ENCODE measurements at regions not wholly inside any gene's neighbourhood (a gene's known extent, or its start where the extent isn't known, plus 50 kb on each side); places are given as distances from the start of the nearest gene placed in this dataset.

GRCh38 chr2:56476509-56477071 is 292.8 kb downstream of the CCDC85A start:
- Mint-ChIP-seq H3K4me3 (ENCODE audit: unreplicated experiment) (no peak overlapping the region), H3K4me1 (ENCODE audit: unreplicated experiment) (no peaks in the 10 kb centered on the region), H3K27me3 (ENCODE audit: unreplicated experiment) (no peaks in the 10 kb centered on the region), H3K27ac (ENCODE audit: unreplicated experiment) (no peak overlapping the region), H3K9me3 (ENCODE audit: unreplicated experiment) (no peaks in the 10 kb centered on the region), H3K36me3 (ENCODE audit: low read depth, unreplicated experiment) (no peaks in the 10 kb centered on the region)
- TF ChIP-seq CTCF (IDR thresholded peaks at IDR 0.05; ENCODE audit: unreplicated experiment): no peak
- no peak for DNase-seq (ENCODE audit: low spot score)

- Mint-ChIP-seq H3K27me3 (ENCODE audit: unreplicated experiment) (no peaks in the 10 kb centered on the region), H3K36me3 (ENCODE audit: low read depth, unreplicated experiment) (no peaks in the 10 kb centered on the region), H3K27ac (ENCODE audit: unreplicated experiment) (no peak overlapping the region), H3K4me1 (ENCODE audit: unreplicated experiment) (no peaks in the 10 kb centered on the region), H3K9me3 (ENCODE audit: unreplicated experiment) (no peaks in the 10 kb centered on the region), H3K4me3 (ENCODE audit: unreplicated experiment) (no peak overlapping the region)
- DNase-seq (ENCODE audit: low spot score): no peak
- no peak for TF ChIP-seq CTCF (IDR thresholded peaks at IDR 0.05; ENCODE audit: unreplicated experiment)
Measured at GRCh38 chr2:56478027-56478426, 294.2 kb downstream of the CCDC85A start.

GRCh38 chr2:56483081-56483480 is 299.3 kb downstream of the CCDC85A start:
- Mint-ChIP-seq H3K4me3 (ENCODE audit: unreplicated experiment) (no peak overlapping the region), H3K4me1 (ENCODE audit: unreplicated experiment) (no peaks in the 10 kb centered on the region), H3K36me3 (ENCODE audit: low read depth, unreplicated experiment) (no peaks in the 10 kb centered on the region), H3K27me3 (ENCODE audit: unreplicated experiment) (no peaks in the 10 kb centered on the region), H3K9me3 (ENCODE audit: unreplicated experiment) (no peaks in the 10 kb centered on the region), H3K27ac (ENCODE audit: unreplicated experiment) (no peak overlapping the region)
- no peak for DNase-seq (ENCODE audit: low spot score)
- TF ChIP-seq CTCF (IDR thresholded peaks at IDR 0.05; ENCODE audit: unreplicated experiment): no peak

GRCh38 chr2:56484906-56485305 is 301.1 kb downstream of the CCDC85A start:
- no peaks in the 10 kb centered on the region for H3K4me1 Mint-ChIP-seq (ENCODE audit: unreplicated experiment)
- no peaks in the 10 kb centered on the region for H3K36me3 Mint-ChIP-seq (ENCODE audit: low read depth, unreplicated experiment)
- no peak for DNase-seq (ENCODE audit: low spot score)
- no peak for TF ChIP-seq CTCF (IDR thresholded peaks at IDR 0.05; ENCODE audit: unreplicated experiment)
- no peaks in the 10 kb centered on the region for H3K27me3 Mint-ChIP-seq (ENCODE audit: unreplicated experiment)
- no peaks in the 10 kb centered on the region for H3K9me3 Mint-ChIP-seq (ENCODE audit: unreplicated experiment)
- H3K27ac Mint-ChIP-seq (ENCODE audit: unreplicated experiment): no peak overlapping the region
- H3K4me3 Mint-ChIP-seq (ENCODE audit: unreplicated experiment): no peak overlapping the region

GRCh38 chr2:56500317-56500716 is 316.5 kb downstream of the CCDC85A start:
- Mint-ChIP-seq H3K27ac (ENCODE audit: unreplicated experiment) (no peak overlapping the region), H3K27me3 (ENCODE audit: unreplicated experiment) (no peaks in the 10 kb centered on the region), H3K9me3 (ENCODE audit: unreplicated experiment) (no peaks in the 10 kb centered on the region), H3K36me3 (ENCODE audit: low read depth, unreplicated experiment) (no peaks in the 10 kb centered on the region), H3K4me1 (ENCODE audit: unreplicated experiment) (no peaks in the 10 kb centered on the region), H3K4me3 (ENCODE audit: unreplicated experiment) (no peak overlapping the region)
- no peak for DNase-seq (ENCODE audit: low spot score)
- TF ChIP-seq CTCF (IDR thresholded peaks at IDR 0.05; ENCODE audit: unreplicated experiment): no peak
